ENCODE measurements at regions not wholly inside any gene's neighbourhood (a gene's known extent, or its start where the extent isn't known, plus 50 kb on each side); places are given as distances from the start of the nearest gene placed in this dataset.

DNA sequence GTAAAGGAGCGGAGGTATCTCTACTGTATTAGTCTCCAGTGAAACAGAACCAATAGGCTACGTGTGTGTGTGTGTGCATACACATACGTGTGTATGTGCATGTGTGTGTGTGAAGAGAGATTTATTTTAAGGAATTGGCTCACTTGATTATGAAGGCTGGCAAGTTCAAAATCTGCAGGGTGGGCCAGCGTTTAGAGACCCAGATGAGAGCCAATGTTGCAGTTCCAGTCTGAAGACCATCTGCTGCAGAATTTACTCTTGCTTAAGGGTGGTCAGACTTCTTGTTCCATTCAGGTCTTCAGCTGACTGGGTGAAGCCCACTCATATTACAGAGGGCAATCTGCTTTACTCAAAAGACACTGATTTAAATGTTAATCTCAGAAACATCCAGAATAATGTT, 119.2 kb downstream of the FGF18 start:
- no peak for TF ChIP-seq CTCF (IDR thresholded peaks at IDR 0.05)
- no peak for TF ChIP-seq POLR2A (IDR thresholded peaks at IDR 0.05)

Measured in body of pancreas (tissue), 4 donors.